ENCODE measurements at regions not wholly inside any gene's neighbourhood (a gene's known extent, or its start where the extent isn't known, plus 50 kb on each side); places are given as distances from the start of the nearest gene placed in this dataset.
"Not testable (repeated sequence)": the region's sequence is repeated elsewhere in the genome, so short reads cannot be mapped to it uniquely, and the experiment has no call there.

GRCh38 chr21:30023056-30023455, 83.3 kb upstream of the GRIK1 start:
- H3K36me3 ChIP-seq (ENCODE audit: control insufficient read depth, insufficient read depth, low read length); H3K9ac ChIP-seq (ENCODE audit: insufficient read depth in 1 of 2, low read depth in 2 of 2, low read length in 2 of 2); H2AFZ ChIP-seq (ENCODE audit: low read depth, low read length); H3K27ac ChIP-seq (ENCODE audit: extremely low read depth, low read depth, low read length); CTCF ChIA-PET (ENCODE audit: low intra/inter-chr PET ratio); H3K9me1 ChIP-seq (ENCODE audit: control insufficient read depth, insufficient read depth, low read length); H3K4me1 ChIP-seq (replicated peaks in 1 of 2; ENCODE audit: control insufficient read depth in 2 of 2, insufficient read depth in 2 of 2, low read length in 2 of 2); H3K4me3 ChIP-seq; H3K4me2 ChIP-seq (ENCODE audit: insufficient read depth, low read length); BruUV-seq (replicated peaks); H3K9me3 ChIP-seq (replicated peaks; ENCODE audit: control insufficient read depth, insufficient read depth, low read depth, low read length); FAIRE-seq; POLR2A ChIA-PET; ATAC-seq; in situ Hi-C loops (cut with MboI); H4K20me1 ChIP-seq (replicated peaks; ENCODE audit: control insufficient read depth, insufficient read depth, low read length); H3K27me3 ChIP-seq (ENCODE audit: control insufficient read depth in 2 of 2, insufficient read depth in 2 of 2, low read length in 2 of 2); H3K79me2 ChIP-seq (ENCODE audit: control insufficient read depth, insufficient read depth, low read length); intact Hi-C loops (cut with micrococcal nuclease); TF ChIP-seq ATF3 (CRISPR knock-in tag; conservative IDR thresholded peaks at IDR 0.05); JUND (tag; IDR thresholded peaks at IDR 0.05; ENCODE audit: borderline replicate concordance, low read depth, low read length): not testable (repeated sequence)
- TF ChIP-seq ATF3 (IDR thresholded peaks at IDR 0.05) = peak; percentile 30; the same call in 1 of the 2 replicates
- TF ChIP-seq FOSL1 (tag; conservative IDR thresholded peaks at IDR 0.05) = peak; percentile 41; the same call in 1 of the 2 replicates
- 0 out of 2 replicates have a peak, but pooled peaks have one; percentile 23 for TF ChIP-seq NFIC (IDR thresholded peaks at IDR 0.05)
- 0 out of 2 replicates have a peak, but pooled peaks have one; percentile 15 for TF ChIP-seq JUND (IDR thresholded peaks at IDR 0.05; ENCODE audit: borderline replicate concordance, low read depth, low read length)
- peak in 1 of 4 experiments; percentile 13 for DNase-seq (ENCODE audit: extremely low read depth in 1 of 4, low spot score in 3 of 4)
- under 1% methylated on average over 10 of the region's 11 CpGs for WGBS (ENCODE audit: insufficient coverage, low coverage, missing lambda C conversion rate)

DNA sequence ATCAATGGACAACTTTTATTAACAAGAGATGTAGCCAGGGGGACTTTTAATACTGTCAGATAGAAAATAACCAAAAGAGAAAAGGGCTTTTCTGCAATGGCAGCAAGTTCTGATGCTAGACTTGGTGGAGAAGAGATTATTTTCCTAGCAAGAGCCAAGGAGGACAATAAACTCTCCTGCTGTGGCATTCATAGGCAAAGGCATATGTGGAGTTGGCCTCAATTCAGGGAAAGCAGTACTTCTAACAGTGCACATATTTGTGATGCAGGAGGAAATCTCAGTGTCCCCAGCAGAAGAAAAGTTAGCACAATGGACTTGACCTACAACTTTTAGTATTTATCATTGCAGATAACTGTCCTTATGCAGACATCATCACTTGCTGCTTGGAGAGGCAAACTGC, 75.1 kb upstream of the GRIK1 start:
- no peaks in the 10 kb centered on the region for H4K20me1 ChIP-seq (replicated peaks; ENCODE audit: control insufficient read depth, insufficient read depth, low read length)
- no TSS peak for BruUV-seq (replicated peaks)
- ATAC-seq = no peak
- H3K27ac ChIP-seq (ENCODE audit: extremely low read depth, low read depth, low read length) = no peak overlapping the region
- no peak for FAIRE-seq
- no peak overlapping the region for H3K9ac ChIP-seq (ENCODE audit: insufficient read depth in 1 of 2, low read depth in 2 of 2, low read length in 2 of 2)
- H3K4me3 ChIP-seq = no peak overlapping the region
- ChIA-PET POLR2A (no interaction called here), CTCF (ENCODE audit: low intra/inter-chr PET ratio) (no interaction called here)
- in situ Hi-C loops (cut with MboI) = no loop called here
- no peaks in the 10 kb centered on the region for H3K9me3 ChIP-seq (replicated peaks; ENCODE audit: control insufficient read depth, insufficient read depth, low read depth, low read length)
- no peaks in the 10 kb centered on the region for H3K9me1 ChIP-seq (ENCODE audit: control insufficient read depth, insufficient read depth, low read length)
- no peaks in the 10 kb centered on the region for H3K36me3 ChIP-seq (ENCODE audit: control insufficient read depth, insufficient read depth, low read length)
- no peak for DNase-seq (ENCODE audit: extremely low read depth in 1 of 4, low spot score in 3 of 4)
- H3K4me1 ChIP-seq (replicated peaks in 1 of 2; ENCODE audit: control insufficient read depth in 2 of 2, insufficient read depth in 2 of 2, low read length in 2 of 2) = no peaks in the 10 kb centered on the region
- H3K79me2 ChIP-seq (ENCODE audit: control insufficient read depth, insufficient read depth, low read length) = no peaks in the 10 kb centered on the region
- intact Hi-C loops (cut with micrococcal nuclease) = no loop called here
- no peak overlapping the region for H2AFZ ChIP-seq (ENCODE audit: low read depth, low read length)
- H3K4me2 ChIP-seq (ENCODE audit: insufficient read depth, low read length) = no peak overlapping the region
- no peaks in the 10 kb centered on the region for H3K27me3 ChIP-seq (ENCODE audit: control insufficient read depth in 2 of 2, insufficient read depth in 2 of 2, low read length in 2 of 2)
- TF ChIP-seq ZNF785 (CRISPR knock-in tag; IDR thresholded peaks at IDR 0.05) (no peak), ZBTB34 (CRISPR knock-in tag; IDR thresholded peaks at IDR 0.05) (no peak), DACH1 (IDR thresholded peaks at IDR 0.05; ENCODE audit: partially characterized antibody) (no peak), ZNF695 (CRISPR knock-in tag; IDR thresholded peaks at IDR 0.05) (no peak), ZNF143 (CRISPR knock-in tag; IDR thresholded peaks at IDR 0.05) (no peak), PHB (CRISPR knock-in tag; IDR thresholded peaks at IDR 0.05) (no peak), NCOA2 (IDR thresholded peaks at IDR 0.05; ENCODE audit: partially characterized antibody in 2 of 2) (no peak), ZFP30 (CRISPR knock-in tag; IDR thresholded peaks at IDR 0.05; ENCODE audit: borderline replicate concordance) (no peak), ZNF384 (IDR thresholded peaks at IDR 0.05; ENCODE audit: low read depth, low read length) (no peak), CHD1 (IDR thresholded peaks at IDR 0.05; ENCODE audit: low read length) (no peak), ASH1L (IDR thresholded peaks at IDR 0.05; ENCODE audit: borderline replicate concordance, low read depth, partially characterized antibody) (no peak), ADNP (tag; IDR thresholded peaks at IDR 0.05) (no peak)

Data from K562 (cell line).